IMR-90 (cell line): ENCODE measurements at regions not wholly inside any gene's neighbourhood (a gene's known extent, or its start where the extent isn't known, plus 50 kb on each side); places are given as distances from the start of the nearest gene placed in this dataset.

Experiments
- BHLHE40 ChIP-seq: fragments of 150-350 bp; IDR thresholded peaks from 2 replicates; pipeline ENCODE4 v1.6.1; 2016; ENCODE audit warnings: mild to moderate bottlenecking, low read depth, low read length
- CEBPB ChIP-seq: IDR thresholded peaks from 2 replicates; pipeline ENCODE4 v1.6.1; 2012; ENCODE audit warnings: low read depth, low read length, improper control_type of control experiment
- CHD1 ChIP-seq: IDR thresholded peaks from 2 replicates; pipeline ENCODE4 v1.6.1; 2012; ENCODE audit warnings: low read depth, low read length, improper control_type of control experiment
- CTCF ChIP-seq: conservative IDR thresholded peaks from 2 replicates; pipeline ENCODE4 v1.5.1; 2012; ENCODE audit warnings: mild to moderate bottlenecking, low read depth, low read length, improper control_type of control experiment
- ELK1 ChIP-seq: fragments of 150-350 bp; IDR thresholded peaks from 2 replicates; pipeline ENCODE4 v1.6.1; 2016; ENCODE audit warnings: low read depth, mild to moderate bottlenecking, low read length, moderate library complexity, borderline replicate concordance
- FOS ChIP-seq: fragments of 150-350 bp; IDR thresholded peaks from 2 replicates; pipeline ENCODE4 v1.6.1; 2016; ENCODE audit warnings: low read depth, low read length
- MAZ ChIP-seq: IDR thresholded peaks from 2 replicates; pipeline ENCODE4 v1.6.1; 2012; ENCODE audit warnings: low read depth, mild to moderate bottlenecking, low read length, improper control_type of control experiment, moderate library complexity, borderline replicate concordance
- MXI1 ChIP-seq: IDR thresholded peaks from 2 replicates; pipeline ENCODE4 v1.6.1; 2012; ENCODE audit warnings: low read depth, mild to moderate bottlenecking, low read length, moderate library complexity, borderline replicate concordance
- POLR2A ChIP-seq: IDR thresholded peaks from 2 replicates; pipeline ENCODE4 v1.6.1; 2012; ENCODE audit warnings: mild to moderate bottlenecking, low read depth, low read length
- RAD21 ChIP-seq: IDR thresholded peaks from 2 replicates; pipeline ENCODE4 v1.6.1; 2012; ENCODE audit warnings: low read length, improper control_type of control experiment
- RFX5 ChIP-seq: IDR thresholded peaks from 2 replicates; pipeline ENCODE4 v1.8.0; 2012; ENCODE audit warnings: low read depth, mild to moderate bottlenecking, low read length, moderate library complexity
- SMC3 ChIP-seq: fragments of 150-350 bp; IDR thresholded peaks from 2 replicates; pipeline ENCODE4 v1.6.1; 2016; ENCODE audit warnings: low read depth, mild to moderate bottlenecking, antibody characterized with exemption, low read length, moderate library complexity
- USF2 ChIP-seq: fragments of 150-350 bp; IDR thresholded peaks from 2 replicates; pipeline ENCODE4 v1.6.1; 2017; ENCODE audit warnings: mild to moderate bottlenecking, antibody characterized with exemption, low read length, low read depth

DNA sequence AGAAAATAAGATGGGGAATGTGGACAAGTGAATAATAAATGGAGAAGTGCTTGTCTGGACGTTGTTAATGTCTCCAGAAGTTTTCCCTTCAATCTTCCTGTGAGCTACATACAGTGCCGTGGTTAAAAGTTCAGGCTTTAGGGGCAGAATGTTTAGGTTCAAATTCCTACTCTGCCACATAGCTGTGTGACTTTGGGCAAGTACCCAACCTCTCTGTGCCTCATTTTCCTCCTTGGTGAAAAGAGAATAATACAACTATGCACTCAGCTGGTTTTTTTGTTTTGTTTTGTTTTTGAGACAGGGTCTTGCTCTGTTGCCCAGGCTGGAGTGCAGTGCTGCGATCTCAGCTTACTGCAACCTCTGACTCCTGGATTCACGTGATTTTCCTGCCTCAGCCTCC, 143.5 kb downstream of the CHIC2 start:
- TF ChIP-seq POLR2A (no peak), CTCF (no peak), CEBPB (no peak), CHD1 (no peak), RAD21 (no peak), RFX5 (no peak), USF2 (no peak), ELK1 (no peak), MXI1 (no peak), BHLHE40 (no peak), SMC3 (no peak), FOS (no peak), MAZ (no peak)
